ENCODE measurements at regions not wholly inside any gene's neighbourhood (a gene's known extent, or its start where the extent isn't known, plus 50 kb on each side); places are given as distances from the start of the nearest gene placed in this dataset.

DNA sequence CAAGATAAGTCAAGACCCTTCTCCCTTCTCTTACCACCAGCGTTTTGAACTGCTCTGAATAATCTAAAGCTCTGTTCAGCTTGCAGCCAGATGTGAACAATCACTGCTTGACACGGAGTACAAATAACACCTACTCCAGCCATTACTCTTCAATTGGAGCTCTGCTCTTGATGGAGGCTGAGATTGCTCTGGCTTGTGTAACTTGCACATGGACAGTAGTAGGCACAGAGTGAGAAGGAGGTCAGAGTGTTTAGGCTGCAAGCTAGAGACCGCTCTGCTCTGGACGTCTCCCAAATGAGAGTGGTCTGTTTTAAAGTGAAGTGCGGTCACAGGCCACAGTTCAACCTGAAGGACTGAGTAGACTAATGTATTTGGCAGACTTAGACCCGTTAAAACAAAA lies 158.3 kb downstream of the HDGFL1 start:
- ChIA-PET CTCF (no interaction called here), POLR2A (no interaction called here)
- no peaks in the 10 kb centered on the region for H3K27me3 Mint-ChIP-seq
- Histone ChIP-seq H3K27ac (ENCODE audit: low read length) (no peak overlapping the region), H3K4me1 (ENCODE audit: control insufficient read depth in 1 of 2, extremely low read depth in 1 of 2, insufficient read depth in 2 of 2, low read length in 2 of 2) (no peaks in the 10 kb centered on the region), H3K27me3 (replicated peaks in 1 of 2; ENCODE audit: control insufficient read depth in 2 of 2, extremely low read depth in 1 of 2, insufficient read depth in 2 of 2, low read length in 1 of 2) (no peaks in the 10 kb centered on the region), H3K4me3 (ENCODE audit: control insufficient read depth in 1 of 2, extremely low read depth in 1 of 2, low read length in 1 of 2) (no peak overlapping the region), H3K36me3 (ENCODE audit: control insufficient read depth in 2 of 2, extremely low read depth in 1 of 2, insufficient read depth in 1 of 2, low read length in 1 of 2) (no peaks in the 10 kb centered on the region), H3K9me3 (no peaks in the 10 kb centered on the region)
- 90% methylated on average over 2 of the region's 6 CpGs for WGBS (ENCODE audit: insufficient coverage)
- H3K27ac Mint-ChIP-seq: no peak overlapping the region
- H3K36me3 Mint-ChIP-seq: no peaks in the 10 kb centered on the region
- no peaks in the 10 kb centered on the region for H3K4me1 Mint-ChIP-seq
- no peak for DNase-seq
- H3K9me3 Mint-ChIP-seq: peaks cover 0 to 16% (median 12%) of the 10 kb centered on the region in 3 donors
- H3K4me3 Mint-ChIP-seq: no peak overlapping the region
- ATAC-seq (replicated peaks in 1 of 4): no peak

- H3K27ac Mint-ChIP-seq: no peak overlapping the region
- ATAC-seq (replicated peaks in 1 of 4): no peak
- no peaks in the 10 kb centered on the region for H3K4me1 ChIP-seq (ENCODE audit: control insufficient read depth in 1 of 2, extremely low read depth in 1 of 2, insufficient read depth in 2 of 2, low read length in 2 of 2)
- no peaks in the 10 kb centered on the region for H3K36me3 ChIP-seq (ENCODE audit: control insufficient read depth in 2 of 2, extremely low read depth in 1 of 2, insufficient read depth in 1 of 2, low read length in 1 of 2)
- ChIA-PET POLR2A (no interaction called here), CTCF (no interaction called here)
- no peaks in the 10 kb centered on the region for H3K4me1 Mint-ChIP-seq
- no peaks in the 10 kb centered on the region for H3K36me3 Mint-ChIP-seq
- no peak for DNase-seq
- H3K9me3 ChIP-seq: no peaks in the 10 kb centered on the region
- peaks cover 0 to 3% (median 0%) of the 10 kb centered on the region in 3 donors for H3K9me3 Mint-ChIP-seq
- no peak overlapping the region for H3K4me3 ChIP-seq (ENCODE audit: control insufficient read depth in 1 of 2, extremely low read depth in 1 of 2, low read length in 1 of 2)
- H3K27ac ChIP-seq (ENCODE audit: low read length): no peak overlapping the region
- no peak overlapping the region for H3K4me3 Mint-ChIP-seq
- H3K27me3 ChIP-seq (replicated peaks in 1 of 2; ENCODE audit: control insufficient read depth in 2 of 2, extremely low read depth in 1 of 2, insufficient read depth in 2 of 2, low read length in 1 of 2): no peaks in the 10 kb centered on the region
- no peaks in the 10 kb centered on the region for H3K27me3 Mint-ChIP-seq
- 55% methylated on average over 3 of the region's 3 CpGs for WGBS (ENCODE audit: insufficient coverage)
These were observed 163.0 kb downstream of the HDGFL1 start for GRCh38 chr6:22732176-22732970.

- no peaks in the 10 kb centered on the region for H3K4me1 Mint-ChIP-seq
- Histone ChIP-seq H3K9me3 (no peaks in the 10 kb centered on the region), H3K36me3 (ENCODE audit: control insufficient read depth in 2 of 2, extremely low read depth in 1 of 2, insufficient read depth in 1 of 2, low read length in 1 of 2) (no peaks in the 10 kb centered on the region), H3K27me3 (replicated peaks in 1 of 2; ENCODE audit: control insufficient read depth in 2 of 2, extremely low read depth in 1 of 2, insufficient read depth in 2 of 2, low read length in 1 of 2) (no peaks in the 10 kb centered on the region), H3K4me1 (ENCODE audit: control insufficient read depth in 1 of 2, extremely low read depth in 1 of 2, insufficient read depth in 2 of 2, low read length in 2 of 2) (no peaks in the 10 kb centered on the region), H3K27ac (ENCODE audit: low read length) (no peak overlapping the region), H3K4me3 (ENCODE audit: control insufficient read depth in 1 of 2, extremely low read depth in 1 of 2, low read length in 1 of 2) (no peak overlapping the region)
- DNase-seq (no peak), ATAC-seq (replicated peaks in 1 of 4) (no peak)
- H3K36me3 Mint-ChIP-seq: no peaks in the 10 kb centered on the region
- H3K4me3 Mint-ChIP-seq: no peak overlapping the region
- WGBS (ENCODE audit: insufficient coverage): 88% methylated on average over 2 of the region's 3 CpGs
- no peaks in the 10 kb centered on the region for H3K27me3 Mint-ChIP-seq
- H3K27ac Mint-ChIP-seq: no peak overlapping the region
- POLR2A ChIA-PET: no interaction called here
- H3K9me3 Mint-ChIP-seq: peaks cover 0 to 6% (median 6%) of the 10 kb centered on the region in 3 donors
- CTCF ChIA-PET: no interaction called here
These were observed 167.4 kb downstream of the HDGFL1 start for GRCh38 chr6:22736740-22737139.

GRCh38 chr6:22737331-22737730 lies 168.0 kb downstream of the HDGFL1 start:
- 63% methylated on average over 4 of the region's 5 CpGs for WGBS (ENCODE audit: insufficient coverage)
- no peak for DNase-seq

DNA sequence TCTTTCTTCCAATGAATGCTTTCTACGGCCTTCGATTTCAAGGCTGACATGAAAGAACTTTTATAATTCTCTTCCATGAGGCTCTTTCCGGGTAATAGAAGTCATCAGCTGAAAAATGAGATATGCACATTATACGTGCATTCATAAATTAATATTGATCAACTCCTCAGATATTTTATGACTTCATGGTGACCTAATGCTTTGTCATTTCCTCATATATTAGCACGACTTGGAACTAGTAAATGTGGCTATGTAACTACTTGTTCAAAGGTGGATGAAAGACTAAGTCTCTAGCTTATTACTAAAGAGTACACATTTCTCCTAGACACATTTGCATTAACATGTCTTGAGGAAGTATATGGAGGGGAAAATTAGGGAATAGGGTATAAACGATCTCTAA lies 168.8 kb downstream of the HDGFL1 start:
- ATAC-seq (replicated peaks in 1 of 4): no peak
- Mint-ChIP-seq H3K4me1 (no peaks in the 10 kb centered on the region), H3K27ac (no peak overlapping the region), H3K4me3 (no peak overlapping the region), H3K9me3 (peaks cover 0 to 16% (median 6%) of the 10 kb centered on the region in 3 donors), H3K27me3 (no peaks in the 10 kb centered on the region), H3K36me3 (no peaks in the 10 kb centered on the region)
- 100% methylated on average over 2 of the region's 6 CpGs for WGBS (ENCODE audit: insufficient coverage)
- no peak for DNase-seq
- Histone ChIP-seq H3K9me3 (no peaks in the 10 kb centered on the region), H3K4me3 (ENCODE audit: control insufficient read depth in 1 of 2, extremely low read depth in 1 of 2, low read length in 1 of 2) (no peak overlapping the region), H3K27ac (ENCODE audit: low read length) (no peak overlapping the region), H3K36me3 (ENCODE audit: control insufficient read depth in 2 of 2, extremely low read depth in 1 of 2, insufficient read depth in 1 of 2, low read length in 1 of 2) (no peaks in the 10 kb centered on the region), H3K4me1 (ENCODE audit: control insufficient read depth in 1 of 2, extremely low read depth in 1 of 2, insufficient read depth in 2 of 2, low read length in 2 of 2) (no peaks in the 10 kb centered on the region), H3K27me3 (replicated peaks in 1 of 2; ENCODE audit: control insufficient read depth in 2 of 2, extremely low read depth in 1 of 2, insufficient read depth in 2 of 2, low read length in 1 of 2) (no peaks in the 10 kb centered on the region)
- POLR2A ChIA-PET: no interaction called here
- CTCF ChIA-PET: no interaction called here

More at GRCh38 chr6:22737331-22737730, 168.0 kb downstream of the HDGFL1 start:
- Histone ChIP-seq H3K4me3 (ENCODE audit: control insufficient read depth in 1 of 2, extremely low read depth in 1 of 2, low read length in 1 of 2) (no peak overlapping the region), H3K4me1 (ENCODE audit: control insufficient read depth in 1 of 2, extremely low read depth in 1 of 2, insufficient read depth in 2 of 2, low read length in 2 of 2) (no peaks in the 10 kb centered on the region), H3K9me3 (no peaks in the 10 kb centered on the region), H3K36me3 (ENCODE audit: control insufficient read depth in 2 of 2, extremely low read depth in 1 of 2, insufficient read depth in 1 of 2, low read length in 1 of 2) (no peaks in the 10 kb centered on the region), H3K27ac (ENCODE audit: low read length) (no peak overlapping the region), H3K27me3 (replicated peaks in 1 of 2; ENCODE audit: control insufficient read depth in 2 of 2, extremely low read depth in 1 of 2, insufficient read depth in 2 of 2, low read length in 1 of 2) (no peaks in the 10 kb centered on the region)
- Mint-ChIP-seq H3K4me1 (no peaks in the 10 kb centered on the region), H3K27me3 (no peaks in the 10 kb centered on the region), H3K27ac (no peak overlapping the region), H3K36me3 (no peaks in the 10 kb centered on the region), H3K4me3 (no peak overlapping the region), H3K9me3 (peaks cover 0 to 11% (median 6%) of the 10 kb centered on the region in 3 donors)
- no peak for ATAC-seq (replicated peaks in 1 of 4)
- CTCF ChIA-PET: no interaction called here
- POLR2A ChIA-PET: no interaction called here

DNA sequence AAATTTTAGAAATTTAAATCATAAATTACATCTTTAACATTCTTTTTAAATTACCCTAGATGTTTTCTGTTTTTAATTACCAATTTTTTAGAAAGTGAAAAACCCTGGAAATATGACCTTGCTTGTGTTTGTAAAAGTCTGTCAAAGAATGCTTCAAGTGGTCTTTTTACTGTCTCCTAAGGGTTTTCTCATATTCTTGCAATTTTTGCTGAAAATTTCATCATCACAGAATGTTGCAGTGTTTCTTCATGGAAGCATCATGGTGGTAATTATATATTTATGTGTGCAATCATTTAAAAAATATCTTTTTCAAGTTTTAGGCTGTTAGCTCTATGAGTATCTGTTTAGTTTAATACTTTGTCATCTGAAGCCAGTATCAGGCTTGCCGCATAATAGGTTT lies 178.2 kb downstream of the HDGFL1 start:
- Mint-ChIP-seq H3K9me3 (peaks cover 0 to 10% (median 0%) of the 10 kb centered on the region in 3 donors), H3K27ac (no peak overlapping the region), H3K4me3 (no peak overlapping the region), H3K4me1 (no peaks in the 10 kb centered on the region), H3K27me3 (no peaks in the 10 kb centered on the region), H3K36me3 (no peaks in the 10 kb centered on the region)
- DNase-seq (no peak), ATAC-seq (replicated peaks in 1 of 4) (no peak)
- ChIA-PET CTCF (no interaction called here), POLR2A (no interaction called here)
- no peaks in the 10 kb centered on the region for H3K9me3 ChIP-seq
- no peaks in the 10 kb centered on the region for H3K36me3 ChIP-seq (ENCODE audit: control insufficient read depth in 2 of 2, extremely low read depth in 1 of 2, insufficient read depth in 1 of 2, low read length in 1 of 2)
- no peaks in the 10 kb centered on the region for H3K4me1 ChIP-seq (ENCODE audit: control insufficient read depth in 1 of 2, extremely low read depth in 1 of 2, insufficient read depth in 2 of 2, low read length in 2 of 2)
- H3K27ac ChIP-seq (ENCODE audit: low read length): no peak overlapping the region
- H3K27me3 ChIP-seq (replicated peaks in 1 of 2; ENCODE audit: control insufficient read depth in 2 of 2, extremely low read depth in 1 of 2, insufficient read depth in 2 of 2, low read length in 1 of 2): no peaks in the 10 kb centered on the region
- no CpG with 5 or more reads among the region's 1 CpG for WGBS (ENCODE audit: insufficient coverage)
- no peak overlapping the region for H3K4me3 ChIP-seq (ENCODE audit: control insufficient read depth in 1 of 2, extremely low read depth in 1 of 2, low read length in 1 of 2)

DNA sequence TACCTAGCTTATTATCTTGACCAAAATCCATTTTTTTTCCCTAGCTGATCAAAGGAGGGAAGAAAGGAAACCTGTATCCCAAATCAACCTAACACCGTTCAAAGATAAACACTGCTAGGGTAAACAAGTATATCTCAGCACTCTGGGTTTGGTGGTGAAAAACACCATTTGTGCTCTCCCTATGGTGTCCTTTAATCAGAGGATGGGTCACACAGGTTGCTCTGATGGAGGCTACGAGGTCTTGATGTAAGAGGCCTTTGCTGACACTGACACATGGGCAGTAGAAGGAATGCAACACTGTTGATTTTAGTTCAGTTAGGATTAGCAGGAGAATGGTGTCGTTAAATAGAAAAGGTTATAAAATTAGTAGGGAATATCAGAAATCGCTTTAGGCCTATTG lies 179.3 kb downstream of the HDGFL1 start:
- no peaks in the 10 kb centered on the region for H3K4me1 Mint-ChIP-seq
- DNase-seq: no peak
- no peak overlapping the region for H3K4me3 ChIP-seq (ENCODE audit: control insufficient read depth in 1 of 2, extremely low read depth in 1 of 2, low read length in 1 of 2)
- H3K9me3 ChIP-seq: no peaks in the 10 kb centered on the region
- H3K4me3 Mint-ChIP-seq: no peak overlapping the region
- POLR2A ChIA-PET: no interaction called here
- H3K36me3 ChIP-seq (ENCODE audit: control insufficient read depth in 2 of 2, extremely low read depth in 1 of 2, insufficient read depth in 1 of 2, low read length in 1 of 2): no peaks in the 10 kb centered on the region
- H3K27me3 ChIP-seq (replicated peaks in 1 of 2; ENCODE audit: control insufficient read depth in 2 of 2, extremely low read depth in 1 of 2, insufficient read depth in 2 of 2, low read length in 1 of 2): no peaks in the 10 kb centered on the region
- 20% methylated on average over 1 of the region's 4 CpGs for WGBS (ENCODE audit: insufficient coverage)
- no peaks in the 10 kb centered on the region for H3K4me1 ChIP-seq (ENCODE audit: control insufficient read depth in 1 of 2, extremely low read depth in 1 of 2, insufficient read depth in 2 of 2, low read length in 2 of 2)
- H3K27me3 Mint-ChIP-seq: no peaks in the 10 kb centered on the region
- CTCF ChIA-PET: no interaction called here
- no peak overlapping the region for H3K27ac Mint-ChIP-seq
- H3K36me3 Mint-ChIP-seq: no peaks in the 10 kb centered on the region
- H3K9me3 Mint-ChIP-seq: peaks cover 0 to 7% (median 0%) of the 10 kb centered on the region in 3 donors
- no peak overlapping the region for H3K27ac ChIP-seq (ENCODE audit: low read length)
- ATAC-seq (replicated peaks in 1 of 4): no peak

All from T-cell (primary cell).